DND-41 (cell line): ENCODE measurements at regions not wholly inside any gene's neighbourhood (a gene's known extent, or its start where the extent isn't known, plus 50 kb on each side); places are given as distances from the start of the nearest gene placed in this dataset.

ENCODE experiments used
- EZH2 ChIP-seq: IDR thresholded peaks from 3 replicates; pipeline ENCODE4 v1.6.1; 2012; ENCODE audit warnings: borderline replicate concordance, low read depth, mild to moderate bottlenecking, moderate library complexity, low read length, inconsistent platforms; ENCODE audit not compliant: severe bottlenecking
- TF ChIP-seq, protein P1 (sequence below): IDR thresholded peaks from 2 replicates; pipeline ENCODE4 v1.5.1; 2012; ENCODE audit warnings: borderline replicate concordance, low read length, moderate library complexity, mild to moderate bottlenecking; ENCODE audit not compliant: poor library complexity, severe bottlenecking; ENCODE audit errors: extremely low read depth

DNA sequence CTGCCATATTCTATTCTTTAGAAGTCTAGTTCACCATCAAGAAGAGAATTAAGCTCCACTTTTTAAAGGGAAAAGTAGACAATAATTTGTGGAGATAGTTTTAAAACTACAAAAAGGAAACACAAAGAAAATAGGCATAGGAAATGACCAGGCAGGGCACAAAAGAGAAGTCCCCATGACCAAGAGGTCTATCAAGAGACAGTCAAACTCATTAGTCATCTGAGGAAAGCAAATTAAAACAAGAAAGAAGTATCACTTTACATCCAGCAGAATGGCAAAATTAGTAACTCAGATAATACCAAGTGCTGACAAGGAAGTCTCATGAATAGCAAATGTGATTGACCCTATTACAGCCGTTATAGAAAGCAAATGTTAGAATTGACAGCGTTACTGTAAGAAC, 243.7 kb upstream of the SNX7 start:
- TF ChIP-seq, protein P1, sequence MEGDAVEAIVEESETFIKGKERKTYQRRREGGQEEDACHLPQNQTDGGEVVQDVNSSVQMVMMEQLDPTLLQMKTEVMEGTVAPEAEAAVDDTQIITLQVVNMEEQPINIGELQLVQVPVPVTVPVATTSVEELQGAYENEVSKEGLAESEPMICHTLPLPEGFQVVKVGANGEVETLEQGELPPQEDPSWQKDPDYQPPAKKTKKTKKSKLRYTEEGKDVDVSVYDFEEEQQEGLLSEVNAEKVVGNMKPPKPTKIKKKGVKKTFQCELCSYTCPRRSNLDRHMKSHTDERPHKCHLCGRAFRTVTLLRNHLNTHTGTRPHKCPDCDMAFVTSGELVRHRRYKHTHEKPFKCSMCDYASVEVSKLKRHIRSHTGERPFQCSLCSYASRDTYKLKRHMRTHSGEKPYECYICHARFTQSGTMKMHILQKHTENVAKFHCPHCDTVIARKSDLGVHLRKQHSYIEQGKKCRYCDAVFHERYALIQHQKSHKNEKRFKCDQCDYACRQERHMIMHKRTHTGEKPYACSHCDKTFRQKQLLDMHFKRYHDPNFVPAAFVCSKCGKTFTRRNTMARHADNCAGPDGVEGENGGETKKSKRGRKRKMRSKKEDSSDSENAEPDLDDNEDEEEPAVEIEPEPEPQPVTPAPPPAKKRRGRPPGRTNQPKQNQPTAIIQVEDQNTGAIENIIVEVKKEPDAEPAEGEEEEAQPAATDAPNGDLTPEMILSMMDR = no peak
- no peak for TF ChIP-seq EZH2
